Gastrocnemius medialis (tissue), 4 donors: ENCODE measurements at regions not wholly inside any gene's neighbourhood (a gene's known extent, or its start where the extent isn't known, plus 50 kb on each side); places are given as distances from the start of the nearest gene placed in this dataset.
"Not testable (repeated sequence)": the region's sequence is repeated elsewhere in the genome, so short reads cannot be mapped to it uniquely, and the experiment has no call there.

Experiments used
- ATAC-seq, 2 donors: fragments of 150-250 bp; one replicate each; pipeline ENCODE4 v1.9.1; 2016
- DNase-seq, 2 donors: peaks; one replicate each; pipeline ENCODE4 v3.0.0-alpha.2; 2019
- H3K27ac ChIP-seq, 4 donors: fragments of 200-600 bp; sonication (generic); 1 replicate in 1 of 4; 2 replicates in 3 of 4; pipeline ENCODE4 v1.5.1; 2016 to 2018; ENCODE audit warnings: mild to moderate bottlenecking in 2 of 4, moderate library complexity in 1 of 4
- H3K27me3 ChIP-seq, 3 donors: fragments of 200-600 bp; sonication (generic) in 2 of 3; 1 replicate in 1 of 3; 2 replicates in 2 of 3; pipeline versions ENCODE4 v1.5.1 to v1.6.0; 2016 to 2019; ENCODE audit warnings: mild to moderate bottlenecking in 1 of 3, moderate library complexity in 1 of 3
- H3K36me3 ChIP-seq, 2 donors: fragments of 200-600 bp; sonication (generic) in 1 of 2; one replicate each; pipeline ENCODE4 v1.5.1; 2017 to 2018
- H3K4me1 ChIP-seq, 2 donors: fragments of 200-600 bp; sonication (generic) in 1 of 2; one replicate each; pipeline ENCODE4 v1.5.1; 2016 to 2017; ENCODE audit warnings: mild to moderate bottlenecking in 2 of 2
- H3K4me3 ChIP-seq, 4 donors: fragments of 200-600 bp; sonication (generic) in 3 of 4; 1 replicate in 1 of 4; 2 replicates in 3 of 4; pipeline ENCODE4 v1.5.1; 2016 to 2019; ENCODE audit warnings: mild to moderate bottlenecking in 2 of 4
- H3K9me3 ChIP-seq, 3 donors: fragments of 200-600 bp; sonication (generic) in 2 of 3; 1 replicate in 1 of 3; 2 replicates in 2 of 3; pipeline ENCODE4 v1.5.1; 2016 to 2019
- in situ Hi-C, 4 donors: fragments of 200-750 bp; cut with MboI; loops; one replicate each; pipeline versions ENCODE4 v1.15.0 to v1.8.0; 2017; ENCODE audit warnings: low sequenced_read_pairs in 4 of 4
- intact Hi-C: fragments of 100-400 bp; cut with DNase I; formaldehyde crosslinking; loops from one replicate; pipeline ENCODE4 v1.15.1; 2023; ENCODE audit warnings: low total_unique reads

DNA sequence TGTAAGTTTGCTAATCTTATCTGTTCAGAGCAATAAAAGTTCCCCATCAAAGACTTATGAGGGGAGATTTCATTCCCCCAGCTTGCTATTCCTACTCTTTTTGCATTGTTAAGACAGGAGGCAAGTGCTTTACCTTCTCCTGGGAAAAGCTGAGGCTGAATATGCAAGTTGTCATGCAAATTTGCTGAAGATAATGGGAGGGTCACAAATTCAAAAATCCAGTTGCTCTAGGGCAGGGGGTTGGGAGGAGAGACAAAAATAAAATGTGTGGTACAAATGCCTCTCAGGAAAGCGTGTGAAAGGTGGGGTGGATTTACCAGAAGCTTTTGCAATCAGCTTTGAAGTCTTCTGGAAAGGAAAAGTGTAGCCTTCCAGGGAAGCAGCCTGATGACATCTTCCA is 290.4 kb downstream of the TUBA3C start:
- in situ Hi-C loops = loop anchor here in 1 of 4 donors (25.0 kb wide), 1 partner anchor 96 kb away; no protein-coding TSS in a partner anchor
- ATAC-seq, DNase-seq, H3K4me3 ChIP-seq, H3K4me1 ChIP-seq, H3K36me3 ChIP-seq, H3K27ac ChIP-seq, H3K9me3 ChIP-seq, intact Hi-C loops, H3K27me3 ChIP-seq: not testable (repeated sequence)

DNA sequence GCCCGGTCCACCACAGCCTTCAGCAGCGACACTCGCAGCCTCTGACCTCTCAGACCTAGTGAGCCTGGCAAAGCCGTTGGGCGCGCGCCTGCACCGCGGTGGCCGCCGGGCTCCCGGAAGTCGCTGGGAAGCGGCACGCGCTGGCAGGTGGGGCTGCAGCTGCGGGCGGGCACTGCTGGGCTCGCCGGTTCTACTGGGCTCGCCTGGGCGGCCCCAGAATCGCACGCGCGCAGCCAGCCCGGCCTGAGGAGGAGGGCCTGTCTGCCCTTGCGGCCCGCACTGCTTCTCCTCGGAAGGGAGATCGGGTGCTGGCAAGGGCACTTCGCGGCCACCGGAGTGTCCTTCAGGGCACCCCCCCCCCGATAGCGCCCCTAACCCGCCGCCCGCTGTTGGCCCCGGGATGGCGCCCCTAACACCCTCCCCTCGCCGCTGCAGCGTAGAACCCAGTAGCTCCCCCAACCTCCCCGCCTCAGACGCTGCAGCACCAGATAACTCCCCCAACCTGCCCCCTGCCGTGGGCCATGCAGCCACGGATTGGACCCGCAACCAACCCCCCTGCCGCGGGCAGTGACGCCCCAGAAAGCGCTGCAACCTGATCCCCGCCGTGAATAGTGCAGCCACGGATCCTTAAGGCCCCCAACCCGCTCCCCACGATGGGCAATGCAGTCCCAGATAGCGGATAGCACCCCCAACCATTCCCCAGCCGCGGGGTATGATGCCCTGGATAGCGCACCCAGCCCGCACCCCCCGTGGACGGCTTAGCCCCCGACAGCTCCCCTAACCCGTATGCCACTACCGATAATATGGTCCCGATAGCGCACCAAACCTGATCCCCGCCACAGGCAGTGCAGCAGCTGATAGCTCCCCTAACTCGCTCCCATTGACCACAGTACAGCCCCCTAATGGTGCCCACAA is 306.5 kb downstream of the TUBA3C start:
- DNase-seq, intact Hi-C loops, H3K4me3 ChIP-seq, H3K36me3 ChIP-seq, H3K27ac ChIP-seq, H3K9me3 ChIP-seq, ATAC-seq, H3K4me1 ChIP-seq, H3K27me3 ChIP-seq: not testable (repeated sequence)
- in situ Hi-C loops = loop anchor here in 1 of 4 donors (25.0 kb wide), 1 partner anchor 112 kb away; no protein-coding TSS in a partner anchor

DNA sequence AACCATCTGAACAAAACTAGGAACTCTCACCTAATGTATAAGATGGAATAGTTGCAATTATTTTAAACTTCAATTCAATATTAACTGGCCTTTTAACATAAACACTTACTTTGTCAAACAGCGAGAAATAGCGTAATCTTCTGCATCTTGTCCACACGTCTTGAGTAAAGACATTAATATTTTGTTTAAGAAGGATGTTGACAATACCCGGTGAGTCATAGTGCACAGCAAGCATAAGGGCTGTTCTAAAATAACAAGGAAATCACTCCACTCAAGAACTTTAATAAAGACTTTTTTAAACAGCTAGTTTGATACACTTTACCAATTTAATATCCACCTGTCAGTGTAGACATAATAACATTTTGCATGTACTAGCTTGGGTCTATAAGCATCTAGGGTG is 311.1 kb downstream of the TUBA3C start:
- in situ Hi-C loops, ATAC-seq, intact Hi-C loops, H3K27ac ChIP-seq, DNase-seq, H3K4me3 ChIP-seq, H3K36me3 ChIP-seq, H3K27me3 ChIP-seq, H3K4me1 ChIP-seq, H3K9me3 ChIP-seq: not testable (repeated sequence)

DNA sequence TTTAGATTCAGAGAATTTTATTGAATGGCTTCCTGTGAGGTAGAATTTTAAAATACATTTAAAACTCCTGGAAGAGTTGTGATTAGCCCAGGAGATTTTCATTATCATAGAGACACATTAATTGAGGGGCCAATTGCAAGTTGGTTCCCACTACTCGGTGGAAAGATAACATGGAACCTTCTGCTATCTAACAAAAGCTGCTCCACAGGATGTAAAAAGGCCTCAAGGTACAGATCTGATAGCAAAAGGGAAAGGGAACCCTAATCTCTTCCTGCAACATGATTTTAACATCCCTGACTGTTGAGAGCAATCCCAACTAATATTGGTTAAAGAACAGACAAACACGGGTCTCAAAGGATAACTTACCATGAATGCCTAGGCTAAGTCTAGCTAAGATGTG is 312.3 kb downstream of the TUBA3C start:
- H3K36me3 ChIP-seq, H3K27ac ChIP-seq, in situ Hi-C loops, ATAC-seq, H3K4me1 ChIP-seq, H3K9me3 ChIP-seq, intact Hi-C loops, H3K27me3 ChIP-seq, H3K4me3 ChIP-seq, DNase-seq: not testable (repeated sequence)

DNA sequence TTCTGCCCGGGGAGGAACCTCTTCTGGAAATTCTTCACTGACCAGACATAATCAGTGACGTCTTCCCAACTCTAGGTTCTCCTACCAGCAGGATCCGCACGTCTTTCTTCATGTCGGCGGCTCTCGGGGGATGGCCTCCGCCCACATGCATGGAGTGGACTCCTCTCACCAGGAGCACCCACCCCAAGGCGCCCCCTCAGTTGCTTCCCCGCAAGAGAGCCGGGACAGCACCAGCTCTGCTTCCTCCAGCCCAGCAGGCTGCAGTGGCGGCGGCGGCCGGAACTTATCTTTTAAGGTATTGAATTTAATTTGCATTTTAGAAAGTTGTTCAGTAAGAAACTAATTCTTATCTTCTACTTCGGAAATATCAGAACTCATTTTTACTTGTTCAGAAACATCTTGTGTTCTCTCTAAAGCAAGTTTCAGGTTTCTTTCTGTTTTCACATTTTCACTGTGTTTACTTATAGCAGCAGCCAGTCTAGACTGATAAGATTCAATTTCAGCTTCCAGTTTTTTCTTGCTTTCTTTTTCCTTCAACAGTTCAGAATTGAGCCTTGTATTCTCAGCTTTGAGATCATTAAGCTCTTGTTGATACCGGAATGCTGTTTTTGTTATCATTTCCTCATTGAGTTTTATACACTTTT is 343.5 kb downstream of the TUBA3C start:
- H3K4me3 ChIP-seq, ATAC-seq, H3K27me3 ChIP-seq, H3K27ac ChIP-seq, H3K9me3 ChIP-seq, H3K4me1 ChIP-seq, in situ Hi-C loops, DNase-seq, H3K36me3 ChIP-seq, intact Hi-C loops: not testable (repeated sequence)

DNA sequence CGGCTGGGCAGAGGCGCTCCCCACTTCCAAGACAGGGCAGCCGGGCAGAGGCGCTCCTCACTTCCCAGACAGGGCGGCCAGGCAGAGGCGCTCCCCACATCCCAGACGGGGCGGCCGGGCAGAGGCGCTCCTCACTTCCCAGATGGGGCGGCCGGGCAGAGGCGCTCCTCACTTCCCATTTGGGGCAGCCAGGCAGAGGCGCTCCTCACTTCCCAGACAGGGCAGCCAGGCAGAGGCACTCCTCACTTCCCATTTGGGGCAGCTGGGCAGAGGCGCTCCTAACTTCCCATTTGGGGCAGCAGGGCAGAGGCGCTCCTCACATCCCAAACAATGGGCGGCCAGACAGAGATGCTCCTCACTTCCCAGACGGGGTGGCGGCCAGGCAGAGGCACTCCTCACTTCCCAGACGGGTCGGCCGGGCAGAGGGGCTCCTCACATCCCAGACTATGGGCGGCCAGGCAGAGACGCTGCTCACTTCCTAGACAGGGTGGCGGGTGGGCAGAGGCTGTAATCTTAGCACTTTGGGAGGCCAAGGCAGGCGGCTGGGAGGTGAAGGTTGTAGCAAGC is 344.4 kb downstream of the TUBA3C start:
- in situ Hi-C loops = not testable (repeated sequence)

DNA sequence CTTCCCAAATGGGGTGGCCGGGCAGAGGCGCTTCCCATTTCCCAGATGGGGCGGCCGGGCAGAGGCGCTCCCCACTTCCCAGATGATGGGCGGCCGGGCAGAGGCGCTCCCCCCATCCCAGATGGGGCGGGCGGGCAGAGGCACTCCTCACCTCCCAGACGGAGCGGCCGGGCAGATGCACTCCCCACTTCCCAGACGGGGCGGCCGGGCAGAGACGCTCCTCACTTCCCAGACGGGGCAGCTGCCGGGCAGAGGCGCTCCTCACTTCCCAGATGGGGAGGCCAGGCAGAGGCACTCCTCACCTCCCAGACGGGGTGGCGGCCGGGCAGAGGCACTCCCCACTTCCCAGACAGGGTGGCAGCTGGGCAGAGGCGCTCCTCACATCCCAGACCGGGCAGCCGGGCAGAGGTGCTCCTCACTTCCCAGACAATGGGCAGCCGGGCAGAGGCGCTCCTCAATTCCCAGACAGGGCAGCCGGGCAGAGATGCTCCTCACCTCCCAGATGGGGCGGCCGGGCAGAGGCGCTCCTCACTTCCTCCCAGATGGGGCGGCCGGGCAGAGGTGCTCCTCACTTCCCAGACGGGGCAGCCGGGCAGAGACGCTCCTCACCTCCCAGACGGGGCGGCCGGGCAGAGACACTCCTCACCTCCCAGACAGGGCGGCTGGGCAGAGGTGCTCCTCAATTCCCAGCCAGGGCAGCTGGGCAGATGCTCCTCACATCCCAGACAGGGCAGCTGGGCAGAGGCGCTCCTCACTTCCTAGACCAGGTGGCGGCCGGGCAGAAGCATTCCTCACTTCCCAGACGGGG is 345.0 kb downstream of the TUBA3C start:
- H3K36me3 ChIP-seq, intact Hi-C loops, H3K9me3 ChIP-seq, H3K4me3 ChIP-seq, H3K27me3 ChIP-seq, H3K27ac ChIP-seq, H3K4me1 ChIP-seq, ATAC-seq, DNase-seq, in situ Hi-C loops: not testable (repeated sequence)

More for the DNA sequence above, 344.4 kb downstream of the TUBA3C start:
- H3K36me3 ChIP-seq, H3K27me3 ChIP-seq, H3K4me3 ChIP-seq, ATAC-seq, H3K27ac ChIP-seq, intact Hi-C loops, H3K9me3 ChIP-seq, H3K4me1 ChIP-seq, DNase-seq: not testable (repeated sequence)

DNA sequence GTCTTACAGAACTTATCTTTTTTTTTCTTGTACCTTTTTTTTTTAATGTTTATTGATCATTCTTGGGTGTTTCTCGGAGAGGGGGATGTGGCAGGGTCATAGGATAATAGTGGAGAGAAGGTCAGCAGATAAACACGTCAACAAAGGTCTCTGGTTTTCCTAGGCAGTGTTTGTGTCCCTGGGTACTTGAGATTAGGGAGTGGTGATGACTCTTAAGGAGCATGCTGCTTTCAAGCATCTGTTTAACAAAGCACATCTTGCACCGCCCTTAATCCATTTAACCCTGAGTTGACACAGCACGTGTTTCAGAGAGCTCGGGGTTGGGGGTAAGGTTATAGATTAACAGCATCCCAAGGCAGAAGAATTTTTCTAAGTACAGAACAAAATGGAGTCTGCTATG is 345.9 kb downstream of the TUBA3C start:
- ATAC-seq, H3K27me3 ChIP-seq, DNase-seq, H3K4me3 ChIP-seq, H3K4me1 ChIP-seq, in situ Hi-C loops, H3K27ac ChIP-seq, H3K36me3 ChIP-seq, intact Hi-C loops, H3K9me3 ChIP-seq: not testable (repeated sequence)

DNA sequence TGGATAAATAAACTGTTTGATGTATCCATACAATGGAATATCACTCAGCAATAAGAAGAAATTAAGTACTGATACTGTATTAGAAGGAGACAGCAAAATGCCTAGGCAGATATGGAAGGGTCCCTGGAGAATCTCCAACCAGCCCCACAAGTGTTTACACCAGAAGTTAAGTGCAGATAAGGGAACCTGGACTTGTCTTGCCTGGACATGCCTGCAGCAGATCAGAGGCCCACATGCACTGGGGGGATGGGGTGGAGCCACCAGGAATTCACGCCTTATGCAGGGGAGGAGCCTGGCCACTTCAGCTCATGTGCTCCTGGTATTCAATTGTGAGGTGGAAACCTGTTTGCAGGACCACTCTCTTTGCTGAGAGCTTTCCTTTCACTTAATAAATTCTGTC is 356.9 kb downstream of the TUBA3C start:
- H3K27me3 ChIP-seq, ATAC-seq, H3K4me1 ChIP-seq, H3K4me3 ChIP-seq, H3K9me3 ChIP-seq, H3K27ac ChIP-seq, intact Hi-C loops, in situ Hi-C loops, H3K36me3 ChIP-seq, DNase-seq: not testable (repeated sequence)

DNA sequence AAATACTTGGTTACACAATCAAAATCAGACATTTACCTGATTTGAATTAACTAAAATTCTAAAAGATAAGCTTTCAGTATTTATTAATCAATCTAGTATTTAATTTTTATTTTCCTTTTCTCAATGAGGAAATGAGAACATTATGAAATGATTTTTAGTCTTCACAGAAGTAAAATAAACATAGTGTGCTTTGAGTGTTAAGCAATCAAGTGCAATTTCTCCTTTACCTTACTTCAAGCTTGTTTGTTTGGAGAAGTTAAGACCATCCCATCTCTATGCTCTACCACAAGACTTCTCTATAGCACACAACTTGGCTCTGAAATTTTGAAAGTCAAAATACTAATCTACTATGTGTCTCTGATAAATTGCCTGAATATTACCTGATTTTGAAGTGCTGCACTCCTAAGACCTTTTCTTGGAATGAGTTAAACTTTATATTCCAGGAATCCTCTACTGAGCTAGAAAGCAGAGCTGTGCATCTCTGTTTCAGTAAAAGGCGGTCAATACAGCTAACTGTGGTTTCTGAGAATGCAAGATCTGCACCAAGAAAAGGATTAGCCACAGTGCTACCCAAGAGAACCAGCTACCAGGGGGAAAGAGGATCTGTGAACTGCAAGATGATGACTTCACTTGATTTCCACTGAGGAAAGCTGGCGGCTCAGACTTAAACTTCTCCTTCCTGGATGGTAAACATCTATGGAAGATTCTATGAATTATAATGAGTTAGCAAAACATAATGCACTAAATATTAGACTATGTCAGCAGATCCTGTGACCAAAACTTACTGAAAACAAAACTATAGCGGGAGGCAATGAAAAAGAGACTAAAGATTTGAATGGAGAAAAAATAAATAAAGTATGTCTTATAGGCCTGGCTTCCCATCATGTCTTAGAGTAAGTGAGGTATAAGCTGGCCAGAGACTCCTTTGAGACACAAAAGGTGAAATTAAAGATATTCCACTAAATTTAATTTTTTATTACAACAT is 358.7 kb downstream of the TUBA3C start:
- H3K27me3 ChIP-seq, intact Hi-C loops, in situ Hi-C loops, ATAC-seq, H3K4me3 ChIP-seq, H3K36me3 ChIP-seq, H3K9me3 ChIP-seq, DNase-seq, H3K27ac ChIP-seq, H3K4me1 ChIP-seq: not testable (repeated sequence)
